HG02840 (cell line): ENCODE measurements at regions not wholly inside any gene's neighbourhood (a gene's known extent, or its start where the extent isn't known, plus 50 kb on each side); places are given as distances from the start of the nearest gene placed in this dataset.

Experiments used
- ATAC-seq: cut with Tn5 transposase; IDR thresholded peaks from one replicate; pipeline ENCODE4 v1.9.1; 2021; ENCODE audit warnings: mild to moderate bottlenecking, moderate library complexity, moderate number of reproducible peaks; ENCODE audit not compliant: unreplicated experiment, low FRiP score

DNA sequence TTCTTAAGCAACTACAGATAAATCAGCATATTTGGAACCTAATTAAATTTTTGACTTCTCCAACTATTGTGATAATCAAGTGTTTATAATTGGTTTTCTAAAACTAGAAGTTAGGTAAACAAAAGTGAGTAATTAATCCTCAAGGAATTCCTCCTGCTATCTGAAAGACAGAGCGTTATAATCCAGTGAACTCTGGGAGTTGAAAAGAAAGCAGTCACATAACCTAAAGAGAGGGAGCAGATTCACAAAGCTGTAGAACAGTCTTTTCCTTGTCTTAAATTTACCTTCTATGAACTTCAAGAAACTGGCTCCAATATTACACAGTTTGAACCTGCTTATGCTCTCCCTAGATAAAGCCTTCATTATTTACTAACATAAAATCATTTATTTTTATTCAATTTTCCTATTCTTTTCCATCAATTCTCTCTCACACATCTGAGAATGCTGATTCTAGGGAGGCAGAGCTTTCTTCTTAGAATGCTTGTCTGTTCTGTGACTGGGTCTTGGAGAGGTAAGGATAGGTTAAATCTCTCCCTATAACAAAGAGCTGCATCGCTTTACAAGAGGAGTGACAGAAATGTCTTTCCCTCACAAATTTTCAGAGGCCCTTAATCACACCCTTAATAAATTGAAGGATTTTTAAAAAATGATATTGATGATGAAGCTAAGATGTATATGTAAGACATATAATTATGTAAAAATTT lies 132.8 kb downstream of the TUSC7 start:
- no peak for ATAC-seq

DNA sequence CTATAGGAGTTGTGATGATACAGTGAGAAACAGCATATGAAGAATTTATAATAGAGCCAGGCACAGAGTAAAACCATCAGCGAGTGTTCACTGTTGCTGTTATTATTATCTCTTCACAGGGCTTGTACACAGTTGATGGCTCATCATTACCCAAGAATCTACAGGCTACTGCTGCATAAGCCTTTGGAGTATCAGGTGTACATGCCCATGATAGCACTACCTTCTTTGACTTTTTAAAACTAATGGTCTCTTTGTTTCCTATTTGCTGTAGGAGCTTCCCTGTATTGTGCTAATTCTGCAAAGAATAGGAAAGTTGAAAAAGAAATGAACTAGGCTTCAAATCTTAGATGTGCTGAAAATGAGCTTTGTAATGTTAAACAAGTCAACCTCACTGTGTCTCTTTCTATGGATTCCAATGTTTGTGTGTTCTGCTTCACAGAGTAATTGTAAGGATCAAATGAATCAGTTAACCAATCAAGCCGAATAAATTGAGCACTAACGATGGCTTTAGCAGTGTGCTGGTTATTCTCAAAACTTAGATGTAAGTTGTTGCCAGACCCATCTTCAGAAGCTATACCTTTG lies 138.8 kb downstream of the TUSC7 start:
- ATAC-seq, result no peak

DNA sequence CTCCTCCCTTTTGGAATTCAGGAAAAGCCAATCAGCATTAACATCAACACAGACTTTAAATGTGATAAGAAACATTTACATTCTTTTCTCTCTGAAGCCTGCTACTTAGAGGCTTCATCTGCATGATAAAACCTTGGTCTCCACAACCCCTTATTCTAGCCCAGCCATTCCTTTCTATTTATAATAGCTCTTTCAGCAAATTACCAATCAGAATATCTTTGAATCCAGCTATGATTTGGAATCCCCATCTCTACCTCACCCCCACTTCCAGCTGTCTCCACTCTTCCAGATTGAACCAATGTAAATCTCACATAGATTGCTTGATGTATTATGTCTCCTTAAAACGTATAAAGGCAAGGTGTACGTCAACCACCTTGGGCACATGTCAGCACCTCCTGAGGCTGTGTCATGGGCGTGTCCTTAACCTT lies 139.7 kb downstream of the TUSC7 start:
- no peak for ATAC-seq

DNA sequence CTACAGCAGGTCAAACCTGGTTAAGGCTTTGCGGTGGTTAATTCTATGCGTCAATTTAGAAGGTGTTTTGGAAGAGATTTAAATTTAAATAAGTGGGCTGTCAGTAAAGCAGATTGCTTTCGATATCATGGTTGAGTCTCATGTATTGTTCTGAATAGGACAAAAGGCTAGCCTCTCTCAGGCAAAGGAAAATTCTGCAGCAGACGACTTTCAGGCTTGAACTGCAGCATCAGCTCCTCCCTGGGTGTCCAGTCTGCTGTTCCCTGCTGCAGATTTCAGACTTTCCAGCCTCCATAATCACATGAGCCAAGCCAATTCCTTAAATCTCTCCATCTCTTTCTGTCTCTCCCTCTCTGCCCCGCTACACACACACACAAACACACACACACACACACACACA lies 143.2 kb downstream of the TUSC7 start:
- no peak for ATAC-seq

DNA sequence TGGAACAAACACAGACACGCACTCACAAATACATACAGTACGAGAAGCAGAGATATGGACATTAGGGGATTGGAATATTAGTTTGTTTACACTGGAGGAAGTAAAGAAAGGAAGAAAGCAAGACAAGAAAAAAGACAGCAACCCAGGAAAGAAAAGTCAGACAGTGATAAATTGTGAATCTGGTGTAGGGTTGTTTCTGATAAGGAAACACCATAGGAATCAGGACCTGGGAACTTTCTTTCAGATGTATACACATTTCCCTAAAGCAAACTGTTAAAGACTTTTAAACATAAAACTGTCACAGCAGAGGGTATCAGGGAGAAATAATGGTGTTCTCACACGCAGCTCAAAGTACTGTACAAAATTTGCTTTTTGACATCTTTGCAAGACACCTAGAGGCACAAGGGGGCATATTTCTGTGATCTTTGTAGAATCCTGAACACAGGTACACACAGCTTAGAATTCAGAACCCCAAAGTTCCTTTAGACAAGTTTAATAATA lies 153.7 kb downstream of the TUSC7 start:
- no peak for ATAC-seq

DNA sequence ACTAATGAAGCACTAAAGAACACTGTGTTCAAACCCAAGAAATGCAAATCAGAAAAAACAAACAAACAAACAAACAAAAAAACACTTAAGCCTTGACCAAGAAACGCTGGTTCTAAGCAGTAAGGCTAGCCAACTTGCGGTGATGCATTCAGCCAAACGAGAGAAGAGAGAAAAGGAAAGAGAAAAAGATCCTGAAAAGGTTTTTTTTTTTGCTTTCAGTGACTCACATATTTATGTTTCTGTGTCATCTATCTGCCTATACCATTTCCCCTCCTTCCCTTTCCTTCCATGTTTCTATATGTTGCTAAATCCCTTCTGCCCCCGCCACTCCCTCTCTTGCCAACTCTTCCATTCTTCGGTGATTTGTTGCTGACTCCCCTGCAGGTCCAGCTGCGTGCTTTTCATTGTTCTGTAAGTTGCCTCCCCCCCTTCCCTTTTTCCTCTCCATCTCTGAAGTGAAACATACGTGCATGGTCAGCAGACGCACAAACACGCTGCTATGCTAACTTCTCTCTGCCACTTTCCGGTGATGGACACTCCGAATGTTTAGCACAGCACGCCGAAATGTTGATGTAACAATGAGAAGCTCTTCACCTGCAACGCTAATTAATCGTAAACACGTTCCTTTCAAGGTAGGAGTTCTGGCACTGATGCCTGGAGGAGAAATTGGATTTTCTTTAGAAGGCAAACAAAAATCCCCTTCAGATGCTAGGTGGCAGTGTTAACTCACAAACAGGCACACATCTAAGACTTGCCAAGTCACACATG lies 154.4 kb downstream of the TUSC7 start:
- ATAC-seq, result no peak

DNA sequence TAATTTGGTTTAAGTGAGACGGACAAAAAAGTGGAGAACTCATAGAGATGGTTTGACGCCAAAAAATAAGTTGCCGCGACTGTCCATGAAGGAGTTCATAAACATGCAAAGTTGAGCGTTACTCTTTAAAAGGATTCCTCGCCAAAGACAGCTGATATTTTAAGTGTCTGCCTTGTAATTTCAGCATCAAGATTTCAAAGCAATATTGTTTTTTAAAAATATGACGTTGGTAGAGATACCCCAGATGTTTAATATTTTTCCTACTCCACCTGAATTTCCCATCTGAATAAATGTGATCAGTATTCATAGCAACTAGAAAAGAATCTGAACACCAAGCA lies 155.0 kb downstream of the TUSC7 start:
- ATAC-seq, result no peak

DNA sequence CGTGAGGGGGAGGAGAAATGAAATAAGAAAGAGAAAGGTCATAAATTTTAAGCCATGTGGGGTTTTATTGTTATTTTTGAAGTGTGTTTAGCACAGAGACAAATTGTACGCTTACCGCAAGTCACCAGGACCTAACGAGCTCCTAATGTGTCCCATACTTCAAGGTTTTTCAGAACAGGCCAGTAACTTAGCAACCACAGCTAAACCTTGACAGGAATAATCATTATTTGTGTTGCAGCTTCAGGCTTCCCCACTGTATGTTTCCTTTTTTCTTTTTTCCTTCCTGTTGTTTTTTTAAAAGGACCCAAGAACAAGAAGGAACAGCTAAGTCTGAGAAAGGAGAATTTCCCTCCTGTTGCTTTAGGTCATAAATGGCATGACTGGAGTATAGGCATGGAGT lies 160.8 kb downstream of the TUSC7 start:
- no peak for ATAC-seq

DNA sequence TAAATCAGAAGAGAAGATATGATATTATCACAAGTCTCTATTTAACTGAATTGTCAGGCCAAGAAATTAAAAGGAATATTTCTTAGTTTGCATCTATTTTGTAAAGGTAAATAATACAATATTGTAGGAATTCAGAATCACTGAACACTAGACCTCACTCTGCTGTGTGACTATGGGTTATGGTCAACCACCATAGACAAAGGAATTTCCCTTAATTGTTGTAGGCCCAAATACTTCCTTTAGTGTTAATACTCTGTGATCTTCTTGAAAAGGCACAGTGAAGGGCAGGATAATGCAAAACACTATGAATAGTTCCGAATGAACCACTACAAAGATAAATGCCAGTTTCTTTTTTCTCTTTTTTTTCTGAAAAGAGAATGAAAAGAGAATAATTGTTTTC lies 162.3 kb downstream of the TUSC7 start:
- no peak for ATAC-seq

DNA sequence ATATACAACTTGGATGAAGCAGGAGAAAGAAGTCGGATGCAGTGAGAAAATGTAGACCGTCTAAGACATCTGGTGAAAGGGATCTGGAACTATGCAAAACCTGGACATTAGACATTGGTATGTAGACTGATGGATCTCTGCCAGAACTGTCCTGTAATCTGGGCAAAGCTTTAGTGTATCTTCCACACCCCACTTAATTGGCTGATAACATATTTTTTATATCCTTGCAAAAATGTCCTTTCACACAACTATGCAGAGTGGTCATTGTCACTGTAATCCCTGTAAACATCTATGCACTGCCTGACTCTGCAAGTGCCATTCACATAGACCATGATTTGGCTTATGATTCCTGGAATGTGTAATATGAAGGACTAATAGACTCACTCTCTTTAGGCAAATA lies 163.1 kb downstream of the TUSC7 start:
- ATAC-seq, result no peak

DNA sequence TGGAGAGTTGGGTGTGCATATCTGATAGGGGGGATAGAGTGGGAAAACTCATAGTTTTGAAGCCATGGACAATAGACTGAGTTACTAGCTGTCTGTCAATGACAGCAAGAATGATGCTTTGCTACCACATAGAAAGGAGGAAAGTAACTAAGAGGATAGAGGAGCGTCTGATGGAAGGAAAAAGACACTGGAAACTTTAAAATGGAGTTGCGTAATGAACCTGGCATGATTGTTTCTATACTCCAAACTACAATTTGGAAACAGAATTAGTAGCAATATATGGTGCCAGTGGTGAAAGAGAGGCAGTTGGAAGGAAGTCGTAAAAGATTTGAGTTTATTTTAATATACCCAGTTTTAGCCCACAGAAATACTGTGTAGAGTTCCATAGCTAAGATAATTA lies 163.6 kb downstream of the TUSC7 start:
- no peak for ATAC-seq

DNA sequence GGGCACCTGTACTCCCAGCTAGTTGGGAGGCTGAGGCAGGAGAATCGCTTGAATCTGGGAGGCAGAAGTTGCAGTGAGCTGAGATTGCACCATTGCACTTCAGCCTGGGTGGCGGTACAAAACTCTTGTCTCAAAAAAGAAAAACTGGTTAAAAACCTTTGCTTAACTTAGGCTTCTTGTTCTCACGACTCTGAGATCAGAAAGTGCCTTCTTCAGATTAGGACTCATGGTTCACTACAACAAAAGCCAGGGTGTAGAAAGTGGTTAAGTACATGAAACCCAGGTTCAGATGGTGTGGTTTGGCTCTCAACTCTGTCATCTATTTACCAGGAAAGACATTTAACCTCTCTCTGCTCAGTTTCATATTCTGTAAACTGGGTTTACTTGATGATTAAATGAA lies 168.4 kb downstream of the TUSC7 start:
- ATAC-seq, result no peak

DNA sequence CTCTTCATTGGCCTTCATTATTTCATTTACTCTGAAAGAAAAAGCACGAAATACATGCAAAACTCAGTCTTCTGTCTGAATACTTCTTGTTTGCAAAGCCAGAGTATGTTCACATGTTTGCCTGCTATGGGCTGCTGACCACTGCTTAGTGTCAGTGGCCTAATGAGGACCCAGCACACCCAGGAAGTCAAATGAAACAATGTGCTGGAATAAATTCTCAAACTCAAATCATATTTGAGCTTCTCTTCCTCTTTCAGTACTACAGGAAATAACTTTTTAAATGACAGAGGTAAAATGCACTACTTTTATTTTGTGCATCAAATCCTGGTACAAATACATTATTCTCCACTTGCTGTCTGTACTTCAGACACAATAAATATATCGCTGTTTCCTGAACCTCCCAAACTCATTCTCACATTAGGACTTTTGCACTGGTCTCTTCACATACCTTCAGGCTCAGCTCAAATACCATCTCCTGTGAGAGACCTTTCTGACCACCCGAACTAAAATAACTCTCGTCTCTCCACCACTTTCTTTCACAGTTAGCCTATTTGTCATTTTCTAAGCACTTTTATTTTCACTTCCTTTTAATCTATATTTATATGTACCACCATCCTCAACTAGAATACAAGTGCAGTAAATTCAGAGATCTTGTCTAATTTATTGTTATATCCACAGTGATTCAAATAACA lies 176.8 kb downstream of the TUSC7 start:
- ATAC-seq, result peak; percentile 77

DNA sequence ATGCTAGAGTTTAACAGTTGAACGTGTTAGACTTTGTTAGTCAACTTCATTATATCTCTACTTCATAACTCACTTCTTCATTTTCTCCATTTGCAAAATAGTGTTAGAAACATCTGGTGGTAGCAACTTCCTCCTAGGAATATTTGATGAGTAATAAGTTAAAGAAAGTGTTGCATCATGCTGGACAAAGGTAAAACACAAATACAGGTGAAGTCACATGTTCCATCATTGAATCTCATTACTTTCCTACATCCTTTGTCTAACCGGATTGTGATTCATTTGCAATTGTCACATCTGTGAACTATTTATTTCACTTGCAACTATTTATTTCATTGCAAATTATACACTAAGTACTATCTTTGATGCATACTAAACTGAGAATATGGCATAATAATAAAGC lies 186.5 kb downstream of the TUSC7 start:
- ATAC-seq, result no peak

DNA sequence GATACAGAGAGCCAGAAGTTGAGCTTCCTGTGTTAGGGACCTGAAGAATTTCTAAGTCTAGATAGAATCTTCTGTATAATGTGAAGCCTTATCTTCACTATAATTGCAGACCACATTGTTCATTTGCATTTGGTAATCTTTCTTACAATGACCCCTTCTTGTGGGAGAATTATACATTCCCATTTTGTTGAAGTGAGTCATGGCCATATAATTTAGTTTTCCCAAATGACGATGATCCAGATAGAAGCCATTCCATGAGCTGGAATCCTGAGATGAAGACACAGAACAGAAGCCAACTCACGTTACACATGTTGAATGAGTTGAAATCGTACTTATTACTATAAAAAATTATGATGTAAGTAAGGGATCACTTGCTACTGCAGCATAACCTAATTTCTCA lies 187.8 kb downstream of the TUSC7 start:
- ATAC-seq, result no peak

DNA sequence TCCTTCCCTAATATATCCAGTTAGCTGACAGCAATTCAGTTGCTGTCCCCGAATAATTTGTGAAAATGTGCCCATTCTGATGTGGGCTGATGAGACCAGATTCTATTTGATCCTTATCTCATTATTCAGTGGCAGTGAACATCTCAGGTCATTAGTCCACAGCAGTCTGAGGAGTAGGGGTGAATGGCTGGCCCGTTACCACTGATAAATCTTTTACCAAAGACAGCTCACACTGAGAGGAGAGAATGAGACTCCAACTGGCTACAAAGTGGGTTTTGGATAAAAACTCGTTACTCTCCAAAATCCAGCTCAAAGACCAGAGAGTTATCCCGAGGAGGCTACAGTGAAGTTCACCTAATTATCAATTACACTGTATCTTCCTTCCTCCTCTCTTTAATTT lies 189.7 kb downstream of the TUSC7 start:
- no peak for ATAC-seq

DNA sequence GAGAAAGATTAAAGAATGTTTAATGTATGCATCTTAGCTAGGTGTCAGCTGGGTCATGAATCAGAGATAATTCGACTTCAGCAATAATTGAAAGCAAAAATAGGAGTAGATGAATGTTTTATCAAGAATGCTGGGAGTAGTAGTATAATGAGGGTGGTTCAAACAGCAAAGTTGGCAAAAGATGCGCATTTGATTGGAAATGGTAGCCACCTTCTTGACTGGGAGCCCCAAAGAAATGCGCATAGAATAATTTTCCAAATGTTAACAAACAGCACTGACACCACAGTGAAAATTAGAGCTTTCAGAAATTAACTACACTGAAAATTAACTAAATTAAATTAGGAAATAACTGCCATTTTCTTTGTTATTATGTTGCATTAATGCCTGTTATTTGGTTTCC lies 195.8 kb downstream of the TUSC7 start:
- ATAC-seq, result no peak

DNA sequence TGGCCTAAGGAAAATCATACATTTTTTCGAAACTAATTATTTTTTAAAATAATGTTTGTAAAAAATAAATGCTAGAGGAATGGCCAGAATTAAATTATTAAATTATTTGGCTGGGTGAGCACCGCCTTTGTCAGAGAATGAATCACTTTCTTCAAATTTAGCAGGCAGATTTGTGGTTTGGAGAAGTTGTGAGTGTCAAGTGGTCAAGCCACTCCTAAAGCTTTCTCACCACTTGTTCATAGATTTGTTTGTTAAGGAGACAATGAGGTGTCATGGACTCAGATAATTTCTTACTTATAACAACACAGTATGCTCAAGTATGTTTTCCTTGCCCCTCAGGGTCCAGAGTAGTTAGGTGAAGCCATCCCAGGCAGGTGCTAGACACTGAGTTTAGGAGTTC lies 196.2 kb downstream of the TUSC7 start:
- ATAC-seq, result no peak

DNA sequence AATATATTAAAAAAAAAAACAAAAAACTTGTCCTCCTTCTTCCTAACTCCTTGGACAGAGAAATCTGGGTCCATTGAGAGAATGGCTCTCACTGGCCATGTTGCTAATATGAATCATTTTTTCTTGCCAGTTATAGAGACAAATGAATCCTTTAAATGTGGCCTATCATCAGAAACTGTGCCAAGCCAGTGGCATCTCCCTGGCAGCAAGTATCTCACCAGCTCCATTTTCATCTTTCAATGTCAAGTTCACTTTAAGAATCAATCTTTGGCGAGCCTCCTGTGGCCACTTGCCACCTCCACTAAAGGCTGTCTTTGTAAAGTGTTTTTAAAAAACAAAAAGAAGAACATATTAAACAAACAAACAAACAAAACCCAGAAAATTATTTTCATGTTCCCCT lies 202.5 kb downstream of the TUSC7 start:
- no peak for ATAC-seq

DNA sequence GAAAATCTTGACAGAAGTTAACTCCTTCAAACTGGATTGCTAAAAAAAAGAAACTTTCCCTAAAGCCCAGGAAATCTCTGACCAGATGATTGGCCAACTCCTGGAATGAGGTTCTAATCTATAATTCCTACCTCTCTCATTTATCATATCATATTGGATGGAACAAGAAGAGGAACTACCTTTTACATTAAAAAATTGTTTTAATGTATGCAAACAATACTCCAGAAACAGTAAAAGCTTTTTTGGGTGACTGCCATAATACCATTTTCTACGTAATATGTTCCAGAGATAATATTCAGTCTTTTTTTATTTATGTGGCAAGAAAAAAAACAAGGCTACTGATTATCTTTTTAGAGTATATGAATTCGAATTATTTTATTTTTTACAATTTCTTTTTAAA lies 204.4 kb downstream of the TUSC7 start:
- ATAC-seq, result no peak

DNA sequence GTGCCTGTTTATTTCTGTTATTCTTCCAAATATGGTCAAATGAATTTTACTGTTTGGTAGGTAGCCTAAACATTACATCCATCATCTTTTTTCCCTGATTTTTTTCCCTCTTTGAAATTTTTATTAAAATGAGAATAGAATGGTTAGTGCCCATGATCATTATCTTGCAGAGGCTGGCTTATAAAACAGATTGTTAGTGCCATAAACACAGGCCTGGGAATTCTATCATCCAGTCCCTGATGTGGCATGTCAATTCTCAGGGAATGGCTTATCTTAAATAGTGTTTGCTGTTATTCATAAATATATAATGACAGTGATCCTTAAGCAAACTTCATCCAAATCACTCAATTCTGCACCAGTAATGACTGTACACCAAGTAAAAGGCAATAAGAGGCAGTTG lies 207.3 kb downstream of the TUSC7 start:
- ATAC-seq, result no peak
